Retina (tissue), 1 donor: ENCODE measurements at regions not wholly inside any gene's neighbourhood (a gene's known extent, or its start where the extent isn't known, plus 50 kb on each side); places are given as distances from the start of the nearest gene placed in this dataset.
"Not testable (repeated sequence)": the region's sequence is repeated elsewhere in the genome, so short reads cannot be mapped to it uniquely, and the experiment has no call there.

Source experiments
- DNase-seq: peaks from one replicate; pipeline ENCODE4 v3.0.0-alpha.2; 2016

GRCh38 chr5:62960781-62961180 is 382.2 kb downstream of the LRRC70 start:
- DNase-seq = no peak

- no peak for DNase-seq
Measured at GRCh38 chr5:62956597-62956996, 378.0 kb downstream of the LRRC70 start.

GRCh38 chr5:62954578-62954977 is 376.0 kb downstream of the LRRC70 start:
- no peak for DNase-seq

- DNase-seq = no peak
Measured at GRCh38 chr5:62948301-62948700, 369.7 kb downstream of the LRRC70 start.

- no peak for DNase-seq
Measured at GRCh38 chr5:62942384-62942783, 363.8 kb downstream of the LRRC70 start.

GRCh38 chr5:62938927-62939326 is 360.3 kb downstream of the LRRC70 start:
- DNase-seq = no peak

GRCh38 chr5:62937661-62938558 is 359.3 kb downstream of the LRRC70 start:
- DNase-seq = no peak

GRCh38 chr5:62935660-62936059 is 357.0 kb downstream of the LRRC70 start:
- DNase-seq = no peak

- no peak for DNase-seq
Measured at GRCh38 chr5:62934319-62934718, 355.7 kb downstream of the LRRC70 start.

GRCh38 chr5:62933261-62933660 is 354.6 kb downstream of the LRRC70 start:
- DNase-seq = no peak

GRCh38 chr5:62931153-62931950 is 352.7 kb downstream of the LRRC70 start:
- no peak for DNase-seq

- no peak for DNase-seq
Measured at GRCh38 chr5:62922191-62922590, 343.6 kb downstream of the LRRC70 start.

GRCh38 chr5:62920856-62921255 is 342.2 kb downstream of the LRRC70 start:
- DNase-seq = no peak

GRCh38 chr5:62909326-62909725 is 330.7 kb downstream of the LRRC70 start:
- DNase-seq = no peak

GRCh38 chr5:62902126-62902525 is 323.5 kb downstream of the LRRC70 start:
- DNase-seq = no peak

GRCh38 chr5:62900976-62901375 is 322.4 kb downstream of the LRRC70 start:
- peak; percentile 25 for DNase-seq

GRCh38 chr5:62896121-62896893 is 317.7 kb downstream of the LRRC70 start:
- no peak for DNase-seq

GRCh38 chr5:62886603-62887315 is 308.1 kb downstream of the LRRC70 start:
- no peak for DNase-seq

- DNase-seq = not testable (repeated sequence)
Measured at GRCh38 chr5:62837330-62837729, 258.7 kb downstream of the LRRC70 start.

GRCh38 chr5:62829604-62829986 is 251.0 kb downstream of the LRRC70 start:
- no peak for DNase-seq

GRCh38 chr5:62828742-62829603 is 250.4 kb downstream of the LRRC70 start:
- DNase-seq = no peak
